Prostate gland (tissue), 2 donors: ENCODE measurements at regions not wholly inside any gene's neighbourhood (a gene's known extent, or its start where the extent isn't known, plus 50 kb on each side); places are given as distances from the start of the nearest gene placed in this dataset.

ENCODE experiments used
- DNase-seq: peaks from one replicate; pipeline ENCODE4 v3.0.0-alpha.2; 2019; ENCODE audit warnings: low spot score
- H3K27ac ChIP-seq, 2 donors: fragments of 200-600 bp; sonication (generic); 2 replicates each; pipeline ENCODE4 v1.5.1; 2017 to 2019
- H3K27me3 ChIP-seq: fragments of 200-600 bp; sonication (generic); replicated peaks from 2 replicates; pipeline ENCODE4 v1.5.1; 2019; ENCODE audit not compliant: insufficient read depth
- H3K36me3 ChIP-seq, 2 donors: fragments of 200-600 bp; sonication (generic); 1 replicate in 1 of 2; 2 replicates in 1 of 2; pipeline versions ENCODE4 v1.5.1 to v1.8.1; 2017 to 2019
- H3K4me1 ChIP-seq: fragments of 200-600 bp; sonication (generic); replicated peaks from 2 replicates; pipeline ENCODE4 v1.5.1; 2019
- H3K4me3 ChIP-seq, 2 donors: fragments of 200-600 bp; sonication (generic); 2 replicates each; pipeline ENCODE4 v1.5.1; 2017 to 2019
- H3K9me3 ChIP-seq: fragments of 200-600 bp; sonication (generic); 2 replicates; pipeline ENCODE4 v1.5.1; 2017
- CTCF ChIP-seq, 4 experiments: fragments of 200-600 bp in 2 of 4; fragments of 450-650 bp in 2 of 4; sonication (generic) in 2 of 4; IDR thresholded peaks; 1 replicate in 3 of 4; 2 replicates in 1 of 4; pipeline ENCODE4 v1.5.1; 2016 to 2019; ENCODE audit warnings: antibody characterized with exemption in 4 of 4, mild to moderate bottlenecking in 2 of 4, moderate library complexity in 2 of 4
- POLR2A ChIP-seq: fragments of 450-650 bp; IDR thresholded peaks from one replicate; pipeline ENCODE4 v1.6.1; 2016; ENCODE audit warnings: antibody characterized with exemption, mild to moderate bottlenecking
- POLR2AphosphoS5 ChIP-seq: sonication (generic); formaldehyde crosslinking; IDR thresholded peaks from one replicate; pipeline ENCODE4 v1.6.1; 2017; ENCODE audit warnings: antibody characterized with exemption
- WGBS: methylation state at CpG from one replicate; pipeline ENCODE4 v1.1.5; 2018; 5-methylcytosine and 5-hydroxymethylcytosine counted together
- intact Hi-C: fragments of 100-400 bp; cut with DNase I; formaldehyde crosslinking; loops from one replicate; pipeline ENCODE4 v1.14.2; 2022

GRCh38 chr5:164094291-164094690, 588.9 kb downstream of the MAT2B start:
- Histone ChIP-seq H3K27me3 (no peaks in the 10 kb centered on the region), H3K36me3 (no peaks in the 10 kb centered on the region), H3K27ac (no peak overlapping the region), H3K4me3 (no peak overlapping the region), H3K4me1 (no peaks in the 10 kb centered on the region), H3K9me3 (no peaks in the 10 kb centered on the region)
- DNase-seq: no peak
- intact Hi-C loops: no loop called here
- TF ChIP-seq POLR2A (no peak), CTCF (IDR thresholded peaks at IDR 0.05) (no peak), POLR2AphosphoS5 (no peak)
- 21% methylated on average over 3 of the region's 3 CpGs for WGBS

GRCh38 chr5:164097749-164098148, 592.3 kb downstream of the MAT2B start:
- Histone ChIP-seq H3K4me3 (no peak overlapping the region), H3K4me1 (no peaks in the 10 kb centered on the region), H3K27me3 (no peaks in the 10 kb centered on the region), H3K36me3 (no peaks in the 10 kb centered on the region), H3K9me3 (no peaks in the 10 kb centered on the region), H3K27ac (no peak overlapping the region)
- no peak for TF ChIP-seq CTCF (IDR thresholded peaks at IDR 0.05)
- no peak for TF ChIP-seq POLR2A
- no peak for TF ChIP-seq POLR2AphosphoS5
- intact Hi-C loops: no loop called here
- WGBS: 69% methylated on average over 4 of the region's 4 CpGs
- DNase-seq: no peak

GRCh38 chr5:164098531-164098930, 593.1 kb downstream of the MAT2B start:
- H3K27me3 ChIP-seq: no peaks in the 10 kb centered on the region
- intact Hi-C loops: no loop called here
- no peaks in the 10 kb centered on the region for H3K9me3 ChIP-seq
- WGBS: 68% methylated on average over 1 of the region's 1 CpG
- no peaks in the 10 kb centered on the region for H3K4me1 ChIP-seq
- TF ChIP-seq POLR2A (no peak), POLR2AphosphoS5 (no peak), CTCF (IDR thresholded peaks at IDR 0.05) (no peak)
- DNase-seq: no peak
- H3K4me3 ChIP-seq: no peak overlapping the region
- no peaks in the 10 kb centered on the region for H3K36me3 ChIP-seq
- H3K27ac ChIP-seq: no peak overlapping the region

GRCh38 chr5:164098979-164099378, 593.6 kb downstream of the MAT2B start:
- Histone ChIP-seq H3K4me1 (no peaks in the 10 kb centered on the region), H3K36me3 (no peaks in the 10 kb centered on the region), H3K27ac (no peak overlapping the region), H3K4me3 (no peak overlapping the region), H3K9me3 (no peaks in the 10 kb centered on the region), H3K27me3 (no peaks in the 10 kb centered on the region)
- TF ChIP-seq POLR2A: no peak
- TF ChIP-seq POLR2AphosphoS5: no peak
- no peak for TF ChIP-seq CTCF (IDR thresholded peaks at IDR 0.05)
- 87% methylated on average over 6 of the region's 6 CpGs for WGBS
- DNase-seq: no peak
- intact Hi-C loops: no loop called here

- DNase-seq: no peak
- no peak overlapping the region for H3K4me3 ChIP-seq
- 34% methylated on average over 2 of the region's 2 CpGs for WGBS
- no peaks in the 10 kb centered on the region for H3K27me3 ChIP-seq
- H3K4me1 ChIP-seq: no peaks in the 10 kb centered on the region
- intact Hi-C loops: no loop called here
- no peaks in the 10 kb centered on the region for H3K36me3 ChIP-seq
- H3K9me3 ChIP-seq: no peaks in the 10 kb centered on the region
- no peak overlapping the region for H3K27ac ChIP-seq
- TF ChIP-seq POLR2A (no peak), CTCF (IDR thresholded peaks at IDR 0.05) (no peak), POLR2AphosphoS5 (no peak)
These were observed 610.0 kb downstream of the MAT2B start for GRCh38 chr5:164115420-164115819.
